Vagina (tissue), 2 donors: ENCODE measurements at regions not wholly inside any gene's neighbourhood (a gene's known extent, or its start where the extent isn't known, plus 50 kb on each side); places are given as distances from the start of the nearest gene placed in this dataset.

Source experiments
- DNase-seq, 2 donors: peaks; one replicate each; pipeline ENCODE4 v3.0.0-alpha.2; 2017; ENCODE audit errors: extremely low spot score in 2 of 2
- H3K27ac ChIP-seq: fragments of 200-600 bp; sonication (generic); one replicate; pipeline ENCODE4 v1.5.1; 2019
- H3K27me3 ChIP-seq: fragments of 200-600 bp; sonication (generic); one replicate; pipeline ENCODE4 v1.5.1; 2019
- H3K36me3 ChIP-seq, 2 donors: fragments of 200-600 bp; sonication (generic); one replicate each; pipeline ENCODE4 v1.5.1; 2017 to 2019
- H3K4me1 ChIP-seq: fragments of 200-600 bp; sonication (generic); one replicate; pipeline ENCODE4 v1.5.1; 2019
- H3K4me3 ChIP-seq, 2 donors: fragments of 200-600 bp; sonication (generic); 1 replicate in 1 of 2; 2 replicates in 1 of 2; pipeline ENCODE4 v1.5.1; 2016 to 2019
- H3K9me3 ChIP-seq: fragments of 200-600 bp; sonication (generic); one replicate; pipeline ENCODE4 v1.5.1; 2019
- POLR2A ChIP-seq, 2 donors: fragments of 450-650 bp; IDR thresholded peaks; one replicate each; pipeline ENCODE4 v1.6.1; 2017; ENCODE audit warnings: antibody characterized with exemption in 2 of 2, mild to moderate bottlenecking in 2 of 2, moderate library complexity in 2 of 2
- POLR2AphosphoS5 ChIP-seq, 2 donors: sonication (generic); formaldehyde crosslinking; IDR thresholded peaks; one replicate each; pipeline ENCODE4 v1.9.0; 2017; ENCODE audit warnings: antibody characterized with exemption in 2 of 2, mild to moderate bottlenecking in 2 of 2, low read depth in 1 of 2; ENCODE audit not compliant: insufficient read depth in 1 of 2
- intact Hi-C: fragments of 100-400 bp; cut with DNase I; formaldehyde crosslinking; loops from one replicate; pipeline ENCODE4 v1.15.1; 2023
- TF ChIP-seq, protein P1 (sequence below), 3 experiments: fragments of 450-650 bp in 2 of 3; fragments of 200-600 bp in 1 of 3; sonication (generic) in 1 of 3; IDR thresholded peaks; one replicate each; pipeline ENCODE4 v1.5.1; 2017 to 2019; ENCODE audit warnings: antibody characterized with exemption in 3 of 3, mild to moderate bottlenecking in 2 of 3, moderate library complexity in 2 of 3

DNA sequence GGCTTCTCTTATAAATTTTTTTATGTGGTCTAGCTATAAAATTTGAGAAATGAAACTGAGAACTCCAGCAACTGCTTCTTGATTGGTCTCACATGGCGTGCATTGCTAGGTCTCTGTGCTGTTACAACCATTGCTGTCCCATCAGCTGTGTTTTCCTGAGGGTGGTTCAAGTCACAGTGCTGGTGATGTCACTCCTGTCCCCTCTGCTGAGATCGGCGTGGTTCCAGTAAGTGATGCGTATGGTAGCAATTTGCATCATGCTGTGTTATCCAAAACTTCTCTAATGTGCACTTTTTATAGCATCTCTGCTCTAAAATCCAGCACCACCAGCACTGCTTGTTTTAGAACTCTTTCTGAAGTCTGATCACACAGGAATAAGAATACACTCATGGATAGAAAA, 112.6 kb upstream of the ZNF608 start:
- TF ChIP-seq POLR2A (IDR thresholded peaks at IDR 0.05) (no peak), POLR2AphosphoS5 (IDR thresholded peaks at IDR 0.05; ENCODE audit: insufficient read depth in 1 of 2, low read depth in 1 of 2) (no peak)
- TF ChIP-seq, protein P1, sequence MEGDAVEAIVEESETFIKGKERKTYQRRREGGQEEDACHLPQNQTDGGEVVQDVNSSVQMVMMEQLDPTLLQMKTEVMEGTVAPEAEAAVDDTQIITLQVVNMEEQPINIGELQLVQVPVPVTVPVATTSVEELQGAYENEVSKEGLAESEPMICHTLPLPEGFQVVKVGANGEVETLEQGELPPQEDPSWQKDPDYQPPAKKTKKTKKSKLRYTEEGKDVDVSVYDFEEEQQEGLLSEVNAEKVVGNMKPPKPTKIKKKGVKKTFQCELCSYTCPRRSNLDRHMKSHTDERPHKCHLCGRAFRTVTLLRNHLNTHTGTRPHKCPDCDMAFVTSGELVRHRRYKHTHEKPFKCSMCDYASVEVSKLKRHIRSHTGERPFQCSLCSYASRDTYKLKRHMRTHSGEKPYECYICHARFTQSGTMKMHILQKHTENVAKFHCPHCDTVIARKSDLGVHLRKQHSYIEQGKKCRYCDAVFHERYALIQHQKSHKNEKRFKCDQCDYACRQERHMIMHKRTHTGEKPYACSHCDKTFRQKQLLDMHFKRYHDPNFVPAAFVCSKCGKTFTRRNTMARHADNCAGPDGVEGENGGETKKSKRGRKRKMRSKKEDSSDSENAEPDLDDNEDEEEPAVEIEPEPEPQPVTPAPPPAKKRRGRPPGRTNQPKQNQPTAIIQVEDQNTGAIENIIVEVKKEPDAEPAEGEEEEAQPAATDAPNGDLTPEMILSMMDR (IDR thresholded peaks at IDR 0.05) = no peak
- H3K4me1 ChIP-seq = peaks cover 13% of the 10 kb centered on the region
- no peak for DNase-seq
- no peak overlapping the region for H3K27ac ChIP-seq
- no peaks in the 10 kb centered on the region for H3K9me3 ChIP-seq
- no peaks in the 10 kb centered on the region for H3K27me3 ChIP-seq
- H3K4me3 ChIP-seq = no peak overlapping the region
- H3K36me3 ChIP-seq = no peaks in the 10 kb centered on the region
- intact Hi-C loops = no loop called here

DNA sequence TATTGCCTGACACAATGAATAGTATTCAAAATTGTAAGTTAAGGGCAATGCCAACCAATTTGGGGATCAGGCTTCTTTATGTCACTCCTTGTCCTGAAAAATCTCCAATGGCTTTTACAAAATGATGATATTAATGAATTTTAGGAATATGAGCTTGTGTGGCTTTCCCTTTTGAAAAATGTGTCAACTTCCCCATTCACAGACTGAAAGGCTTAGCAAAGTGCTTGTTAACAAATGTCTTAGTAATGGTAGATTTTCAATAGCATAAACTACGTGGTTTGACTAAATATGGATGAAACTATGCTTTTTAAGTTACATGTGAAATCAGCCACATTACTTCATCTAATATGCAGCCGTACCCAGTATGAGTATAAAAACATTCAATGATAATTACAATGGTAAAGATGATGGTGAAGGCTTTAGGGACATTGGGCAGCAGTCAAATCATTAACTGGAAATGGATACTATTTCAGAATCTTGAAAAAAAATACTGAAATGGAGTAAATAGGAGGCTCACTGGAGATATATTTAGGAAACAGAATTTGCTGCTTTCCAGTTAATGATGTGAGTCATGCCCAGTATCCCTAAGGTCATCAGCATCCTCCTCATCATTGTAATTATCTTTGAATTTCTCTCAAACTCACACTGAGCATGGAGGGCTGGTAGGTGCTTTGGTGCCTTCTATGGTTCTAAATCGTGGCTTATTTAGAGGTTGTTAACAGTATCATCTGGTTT, 113.3 kb upstream of the ZNF608 start:
- H3K27ac ChIP-seq = no peak overlapping the region
- no peak overlapping the region for H3K4me3 ChIP-seq
- no peaks in the 10 kb centered on the region for H3K36me3 ChIP-seq
- intact Hi-C loops = no loop called here
- H3K27me3 ChIP-seq = no peaks in the 10 kb centered on the region
- TF ChIP-seq POLR2AphosphoS5 (IDR thresholded peaks at IDR 0.05; ENCODE audit: insufficient read depth in 1 of 2, low read depth in 1 of 2) (no peak), POLR2A (IDR thresholded peaks at IDR 0.05) (no peak)
- TF ChIP-seq, protein P1 (IDR thresholded peaks at IDR 0.05) = no peak
- H3K9me3 ChIP-seq = no peaks in the 10 kb centered on the region
- DNase-seq = no peak
- peaks cover 13% of the 10 kb centered on the region for H3K4me1 ChIP-seq

DNA sequence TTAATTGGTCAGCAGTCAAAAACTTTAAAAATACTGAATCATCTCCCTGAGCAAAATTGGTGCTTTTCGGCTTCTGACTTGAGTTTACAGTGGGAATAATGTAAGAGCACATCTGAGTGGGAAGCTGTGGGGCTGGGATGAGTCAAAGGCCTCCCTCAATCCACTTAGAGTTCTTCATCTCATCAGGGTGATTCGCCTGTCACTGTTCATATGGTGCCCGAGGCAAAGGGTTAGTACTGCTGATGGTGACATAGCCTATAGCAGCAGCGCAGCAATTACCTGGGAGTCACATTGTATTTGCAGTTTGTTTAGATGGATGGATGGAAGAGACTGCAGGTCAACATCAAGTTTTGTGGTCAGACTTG, 113.8 kb upstream of the ZNF608 start:
- TF ChIP-seq POLR2A (IDR thresholded peaks at IDR 0.05) (no peak), POLR2AphosphoS5 (IDR thresholded peaks at IDR 0.05; ENCODE audit: insufficient read depth in 1 of 2, low read depth in 1 of 2) (no peak)
- TF ChIP-seq, protein P1 (IDR thresholded peaks at IDR 0.05) = no peak
- H3K4me1 ChIP-seq = peaks cover 13% of the 10 kb centered on the region
- no peak for DNase-seq
- H3K27ac ChIP-seq = no peak overlapping the region
- intact Hi-C loops = no loop called here
- no peak overlapping the region for H3K4me3 ChIP-seq
- no peaks in the 10 kb centered on the region for H3K36me3 ChIP-seq
- no peaks in the 10 kb centered on the region for H3K9me3 ChIP-seq
- no peaks in the 10 kb centered on the region for H3K27me3 ChIP-seq

DNA sequence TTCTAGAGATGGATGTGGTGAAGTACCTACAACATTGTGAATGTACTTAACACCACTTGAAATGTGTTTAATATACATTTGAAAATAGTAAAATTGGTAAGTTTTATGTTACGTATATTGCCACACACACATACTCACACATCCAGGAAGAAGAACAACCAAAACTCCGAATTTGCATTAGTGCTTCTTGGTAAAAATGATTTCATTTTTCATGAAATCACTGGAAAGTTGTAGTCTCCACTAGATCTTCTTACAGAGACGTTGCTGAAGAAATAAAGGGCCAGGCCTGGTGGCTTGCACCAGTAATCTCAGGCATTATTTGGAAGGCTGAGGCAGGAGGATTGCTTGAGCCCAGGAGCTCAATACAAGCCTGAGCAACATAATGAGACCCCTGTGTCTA, 118.6 kb upstream of the ZNF608 start:
- DNase-seq = no peak
- Histone ChIP-seq H3K27ac (no peak overlapping the region), H3K4me1 (peaks cover 8% of the 10 kb centered on the region), H3K4me3 (no peak overlapping the region), H3K27me3 (no peaks in the 10 kb centered on the region), H3K36me3 (no peaks in the 10 kb centered on the region), H3K9me3 (no peaks in the 10 kb centered on the region)
- intact Hi-C loops = no loop called here
- TF ChIP-seq POLR2AphosphoS5 (IDR thresholded peaks at IDR 0.05; ENCODE audit: insufficient read depth in 1 of 2, low read depth in 1 of 2) (no peak), POLR2A (IDR thresholded peaks at IDR 0.05) (no peak)
- TF ChIP-seq, protein P1 (IDR thresholded peaks at IDR 0.05) = no peak

DNA sequence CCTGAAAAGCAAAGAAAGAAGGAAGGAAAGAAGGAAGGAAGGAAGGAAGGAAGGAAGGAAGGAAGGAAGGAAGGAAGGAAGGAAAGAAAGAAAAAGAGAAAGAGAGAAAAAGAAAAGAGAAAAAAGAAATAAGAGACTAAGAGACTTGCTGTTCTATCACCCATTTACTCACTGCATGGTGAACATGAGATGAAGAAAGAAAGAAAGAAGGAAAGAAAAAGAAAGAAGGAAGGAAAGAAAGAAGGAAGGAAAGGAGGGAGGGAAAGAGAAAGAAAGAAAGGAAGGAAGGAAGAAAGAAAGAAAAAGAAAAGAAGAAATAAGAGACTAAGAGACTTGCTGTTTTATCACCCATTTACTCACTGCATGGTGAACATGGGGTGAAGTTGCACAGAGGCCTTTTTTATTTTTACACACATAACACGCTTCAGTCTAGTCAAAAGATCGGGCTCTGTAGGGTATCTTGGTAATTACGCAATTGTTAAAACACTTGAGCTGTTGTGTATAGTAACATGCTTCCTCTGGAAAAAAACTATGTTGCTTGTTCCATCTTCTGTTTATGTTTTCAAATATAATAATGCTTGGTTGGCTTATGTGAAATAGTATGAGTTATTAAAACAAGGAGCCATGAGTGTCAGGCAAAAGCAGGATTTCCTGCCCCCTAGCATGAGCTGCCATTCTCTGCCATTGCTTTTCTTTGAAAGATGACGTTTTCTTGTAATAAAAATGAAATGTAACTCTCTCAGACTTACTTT, 119.3 kb upstream of the ZNF608 start:
- H3K9me3 ChIP-seq = no peaks in the 10 kb centered on the region
- H3K27me3 ChIP-seq = no peaks in the 10 kb centered on the region
- TF ChIP-seq POLR2A (IDR thresholded peaks at IDR 0.05) = no peak
- no peak for TF ChIP-seq POLR2AphosphoS5 (IDR thresholded peaks at IDR 0.05; ENCODE audit: insufficient read depth in 1 of 2, low read depth in 1 of 2)
- TF ChIP-seq, protein P1 (IDR thresholded peaks at IDR 0.05) = no peak
- intact Hi-C loops = no loop called here
- no peak for DNase-seq
- H3K36me3 ChIP-seq = no peaks in the 10 kb centered on the region
- H3K4me3 ChIP-seq = no peak overlapping the region
- H3K4me1 ChIP-seq = peaks cover 11% of the 10 kb centered on the region
- no peak overlapping the region for H3K27ac ChIP-seq
